ENCODE measurements at regions not wholly inside any gene's neighbourhood (a gene's known extent, or its start where the extent isn't known, plus 50 kb on each side); places are given as distances from the start of the nearest gene placed in this dataset.
"Not testable (repeated sequence)": the region's sequence is repeated elsewhere in the genome, so short reads cannot be mapped to it uniquely, and the experiment has no call there.

DNA sequence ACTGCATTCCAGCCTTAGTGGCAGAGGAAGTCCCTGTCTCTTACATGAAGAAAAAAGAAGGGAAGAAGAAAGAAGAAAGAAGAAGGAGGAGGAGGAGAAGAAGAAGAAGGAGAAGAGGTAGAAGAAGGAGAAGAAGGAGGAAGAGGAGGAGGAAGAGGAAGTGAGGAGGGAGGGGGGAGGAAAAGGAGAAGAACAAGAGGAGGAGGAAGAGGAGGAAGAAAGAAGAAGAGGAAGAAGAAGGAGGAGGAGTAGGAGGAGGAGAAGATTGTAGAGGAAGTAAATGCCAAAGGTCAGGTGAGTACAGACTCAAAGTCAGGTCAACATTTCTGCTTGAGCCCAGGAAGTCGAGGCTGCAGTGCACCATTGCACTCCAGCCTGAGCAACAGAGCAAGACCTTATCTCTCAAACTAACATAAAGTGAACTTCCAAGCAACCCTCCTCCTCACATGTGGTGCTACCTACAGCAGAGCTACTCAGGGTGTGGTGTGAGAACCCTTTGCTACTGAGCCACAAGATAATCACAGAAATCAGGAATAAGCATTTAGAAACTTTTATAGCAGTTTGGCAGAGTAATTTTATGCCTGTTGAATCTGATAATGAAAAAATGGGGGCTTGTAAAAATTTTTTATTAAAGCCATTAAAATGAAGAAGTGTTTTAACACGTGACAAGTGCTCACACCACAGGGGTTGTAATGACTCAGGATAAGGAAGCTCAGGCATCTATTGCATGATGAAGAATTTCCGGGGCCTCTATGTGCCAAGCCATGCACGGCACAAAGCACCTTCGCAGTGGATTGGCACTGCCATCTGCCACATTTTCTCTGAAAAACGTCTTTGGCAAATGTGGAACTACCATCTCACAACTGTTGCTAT, 224.9 kb upstream of the AUTS2 start:
- ATAC-seq = no peak
- TF ChIP-seq, protein P1, sequence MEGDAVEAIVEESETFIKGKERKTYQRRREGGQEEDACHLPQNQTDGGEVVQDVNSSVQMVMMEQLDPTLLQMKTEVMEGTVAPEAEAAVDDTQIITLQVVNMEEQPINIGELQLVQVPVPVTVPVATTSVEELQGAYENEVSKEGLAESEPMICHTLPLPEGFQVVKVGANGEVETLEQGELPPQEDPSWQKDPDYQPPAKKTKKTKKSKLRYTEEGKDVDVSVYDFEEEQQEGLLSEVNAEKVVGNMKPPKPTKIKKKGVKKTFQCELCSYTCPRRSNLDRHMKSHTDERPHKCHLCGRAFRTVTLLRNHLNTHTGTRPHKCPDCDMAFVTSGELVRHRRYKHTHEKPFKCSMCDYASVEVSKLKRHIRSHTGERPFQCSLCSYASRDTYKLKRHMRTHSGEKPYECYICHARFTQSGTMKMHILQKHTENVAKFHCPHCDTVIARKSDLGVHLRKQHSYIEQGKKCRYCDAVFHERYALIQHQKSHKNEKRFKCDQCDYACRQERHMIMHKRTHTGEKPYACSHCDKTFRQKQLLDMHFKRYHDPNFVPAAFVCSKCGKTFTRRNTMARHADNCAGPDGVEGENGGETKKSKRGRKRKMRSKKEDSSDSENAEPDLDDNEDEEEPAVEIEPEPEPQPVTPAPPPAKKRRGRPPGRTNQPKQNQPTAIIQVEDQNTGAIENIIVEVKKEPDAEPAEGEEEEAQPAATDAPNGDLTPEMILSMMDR (IDR thresholded peaks at IDR 0.05) = no peak

DNA sequence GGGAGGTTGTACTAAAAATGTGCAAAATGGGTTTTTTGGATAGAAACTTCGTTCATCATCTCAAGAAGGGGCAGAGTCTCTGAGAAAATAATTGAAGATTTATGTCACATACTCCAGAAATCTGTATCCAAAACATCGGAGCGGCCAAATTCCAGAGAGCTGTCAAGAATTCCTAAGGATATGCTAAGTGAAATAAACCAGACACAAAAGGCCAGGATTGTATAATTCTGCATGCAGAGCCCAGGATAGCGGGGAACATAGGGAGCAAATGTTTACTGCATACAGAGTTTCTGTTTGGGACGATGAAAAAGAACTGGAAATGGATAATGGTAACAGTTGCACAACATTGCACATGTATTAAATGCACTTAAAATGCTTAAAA, 224.2 kb upstream of the AUTS2 start:
- Histone ChIP-seq H3K27ac (no peak overlapping the region), H3K27me3 (ENCODE audit: low read depth) (no peaks in the 10 kb centered on the region), H3K4me1 (no peaks in the 10 kb centered on the region), H3K9me3 (no peaks in the 10 kb centered on the region), H3K4me3 (no peak overlapping the region), H3K36me3 (no peaks in the 10 kb centered on the region)
- ATAC-seq (peak in 1 of 2 donors; percentile 13), DNase-seq (no peak)
- intact Hi-C loops (cut with DNase I) = no loop called here
- TF ChIP-seq, protein P1 (IDR thresholded peaks at IDR 0.05) = no peak

More for the DNA sequence above, 224.9 kb upstream of the AUTS2 start:
- H3K27me3 ChIP-seq (ENCODE audit: low read depth) = no peaks in the 10 kb centered on the region
- no peak overlapping the region for H3K4me3 ChIP-seq
- no peak for DNase-seq
- H3K27ac ChIP-seq = no peak overlapping the region
- intact Hi-C loops (cut with DNase I) = no loop called here
- no peaks in the 10 kb centered on the region for H3K36me3 ChIP-seq
- no peaks in the 10 kb centered on the region for H3K9me3 ChIP-seq
- H3K4me1 ChIP-seq = no peaks in the 10 kb centered on the region

DNA sequence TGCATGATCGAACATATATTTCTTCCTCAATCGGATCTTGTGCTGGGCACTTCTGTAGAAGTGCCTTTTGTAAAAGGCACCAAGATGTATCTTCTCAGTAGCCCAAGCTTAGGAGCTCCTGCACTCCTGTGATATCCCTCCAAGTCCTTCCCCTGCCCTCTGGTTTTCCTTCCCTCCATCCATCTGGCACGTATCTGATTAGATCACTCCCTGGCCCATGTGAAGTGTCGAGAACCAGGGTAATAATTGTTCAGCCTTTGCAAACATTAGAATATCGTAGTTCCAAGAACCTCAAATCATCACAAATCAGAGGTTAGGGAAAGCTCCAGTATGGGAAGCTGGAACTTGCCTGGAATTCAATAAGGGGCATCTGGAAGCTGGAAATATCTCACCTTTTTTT, 221.1 kb upstream of the AUTS2 start:
- DNase-seq (no peak), ATAC-seq (no peak)
- H3K4me3 ChIP-seq = no peak overlapping the region
- no peaks in the 10 kb centered on the region for H3K4me1 ChIP-seq
- H3K27me3 ChIP-seq (ENCODE audit: low read depth) = no peaks in the 10 kb centered on the region
- intact Hi-C loops (cut with DNase I) = no loop called here
- no peaks in the 10 kb centered on the region for H3K9me3 ChIP-seq
- H3K27ac ChIP-seq = no peak overlapping the region
- TF ChIP-seq, protein P1 (IDR thresholded peaks at IDR 0.05) = no peak
- no peaks in the 10 kb centered on the region for H3K36me3 ChIP-seq

DNA sequence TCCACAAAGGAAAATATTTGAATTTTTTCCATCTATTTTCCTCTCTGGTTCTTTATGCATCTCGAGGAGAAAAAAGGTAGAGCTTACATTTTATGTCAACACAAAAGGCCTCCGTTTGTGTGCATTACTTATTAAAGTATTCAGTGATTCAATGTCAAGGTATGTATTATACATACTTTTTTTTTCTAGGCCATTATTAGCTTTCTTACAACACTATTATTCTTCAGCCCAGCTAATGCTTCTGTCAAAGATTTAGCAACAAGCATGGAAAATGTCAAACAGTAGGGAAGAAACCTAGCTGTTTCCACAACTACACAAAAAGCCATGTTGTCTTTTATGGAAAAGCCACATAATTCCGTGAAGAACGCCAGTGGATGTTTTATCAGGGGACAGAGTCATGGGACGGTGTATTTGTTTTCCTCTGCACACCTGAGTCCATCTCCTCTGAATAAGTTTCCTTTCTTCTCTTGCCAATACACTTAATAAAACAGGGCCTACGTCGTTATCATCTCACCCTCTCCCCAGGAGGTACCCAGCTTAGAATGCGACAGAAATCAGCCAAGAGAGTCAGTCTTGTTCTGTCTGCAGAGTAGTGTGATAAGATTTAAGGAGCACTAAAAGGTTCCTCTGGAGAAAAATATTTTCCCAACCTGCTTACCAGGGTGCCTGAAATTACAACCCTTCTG, 209.7 kb upstream of the AUTS2 start:
- Histone ChIP-seq H3K4me3 (no peak overlapping the region), H3K9me3 (no peaks in the 10 kb centered on the region), H3K36me3 (no peaks in the 10 kb centered on the region), H3K27me3 (ENCODE audit: low read depth) (no peaks in the 10 kb centered on the region), H3K4me1 (no peaks in the 10 kb centered on the region), H3K27ac (no peak overlapping the region)
- TF ChIP-seq, protein P1 (IDR thresholded peaks at IDR 0.05) = no peak
- ATAC-seq (no peak), DNase-seq (no peak)
- intact Hi-C loops (cut with DNase I) = no loop called here

DNA sequence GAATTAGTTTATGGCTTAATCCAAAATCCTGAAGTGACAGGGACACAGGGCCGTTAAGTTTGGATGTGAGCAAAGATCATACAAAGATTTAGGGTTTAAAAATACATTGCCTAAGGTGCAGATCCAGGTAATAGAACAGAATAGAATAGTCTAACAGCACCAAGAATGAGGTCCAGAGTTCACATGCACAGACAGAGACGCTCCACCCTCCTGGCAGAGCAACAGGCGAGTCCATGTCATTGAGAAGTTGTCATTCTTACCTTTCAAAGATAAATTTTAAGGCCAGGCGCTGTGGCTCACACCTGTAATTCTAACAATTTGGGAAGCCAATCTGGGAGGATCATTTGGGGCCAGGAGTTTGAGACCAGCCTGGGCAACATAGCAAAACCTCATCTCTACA, 209.1 kb upstream of the AUTS2 start:
- TF ChIP-seq, protein P1 (IDR thresholded peaks at IDR 0.05) = no peak

DNA sequence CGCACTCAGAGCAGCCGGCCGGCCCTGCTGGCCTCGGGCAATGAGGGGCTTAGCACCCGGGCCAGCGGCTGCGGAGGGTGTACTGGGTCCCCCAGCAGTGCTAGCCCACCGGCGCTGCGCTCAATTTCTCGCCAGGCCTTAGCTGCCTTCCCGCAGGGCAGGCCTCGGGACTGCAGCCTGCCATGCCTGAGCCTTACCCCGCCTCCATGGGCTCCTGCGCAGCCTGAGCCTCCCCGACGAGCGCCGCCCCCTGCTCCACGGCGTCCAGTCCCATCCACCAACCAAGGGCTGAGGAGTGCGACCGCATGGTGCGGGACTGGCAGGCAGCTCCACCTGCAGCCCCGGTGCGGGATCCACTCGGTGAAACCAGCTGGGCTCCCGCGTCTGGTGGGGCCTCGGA, 204.4 kb upstream of the AUTS2 start:
- intact Hi-C loops (cut with DNase I); H3K36me3 ChIP-seq; ATAC-seq; H3K27ac ChIP-seq; H3K4me3 ChIP-seq; H3K27me3 ChIP-seq (ENCODE audit: low read depth); H3K9me3 ChIP-seq; DNase-seq; H3K4me1 ChIP-seq: not testable (repeated sequence)

More for the DNA sequence above, 209.1 kb upstream of the AUTS2 start:
- ATAC-seq (no peak), DNase-seq (no peak)
- no peaks in the 10 kb centered on the region for H3K4me1 ChIP-seq
- H3K27me3 ChIP-seq (ENCODE audit: low read depth) = no peaks in the 10 kb centered on the region
- intact Hi-C loops (cut with DNase I) = no loop called here
- no peak overlapping the region for H3K4me3 ChIP-seq
- no peaks in the 10 kb centered on the region for H3K9me3 ChIP-seq
- no peaks in the 10 kb centered on the region for H3K36me3 ChIP-seq
- H3K27ac ChIP-seq = no peak overlapping the region

All from lower lobe of right lung (tissue), 2 donors.